GM21515 (cell line): ENCODE measurements at regions not wholly inside any gene's neighbourhood (a gene's known extent, or its start where the extent isn't known, plus 50 kb on each side); places are given as distances from the start of the nearest gene placed in this dataset.
A peak's percentile ranks its signal among the peaks of the same experiment; 100 is the strongest.
"Not testable (repeated sequence)": the region's sequence is repeated elsewhere in the genome, so short reads cannot be mapped to it uniquely, and the experiment has no call there.

Source experiments
- ATAC-seq: cut with Tn5 transposase; IDR thresholded peaks from one replicate; pipeline ENCODE4 v1.9.1; 2021; ENCODE audit not compliant: unreplicated experiment

- ATAC-seq: not testable (repeated sequence)
Measured at GRCh38 chr5:112026879-112027278, 269.9 kb upstream of the NREP start.

- peak; percentile 70 for ATAC-seq
Measured at GRCh38 chr5:112025757-112026156, 268.8 kb upstream of the NREP start.

- ATAC-seq: no peak
Measured at GRCh38 chr5:112024769-112025168, 267.8 kb upstream of the NREP start.

GRCh38 chr5:112024221-112024620 lies 267.2 kb upstream of the NREP start:
- no peak for ATAC-seq

- ATAC-seq: no peak
Measured at GRCh38 chr5:112023766-112024165, 266.8 kb upstream of the NREP start.

GRCh38 chr5:112018846-112019245 lies 261.9 kb upstream of the NREP start:
- no peak for ATAC-seq

DNA sequence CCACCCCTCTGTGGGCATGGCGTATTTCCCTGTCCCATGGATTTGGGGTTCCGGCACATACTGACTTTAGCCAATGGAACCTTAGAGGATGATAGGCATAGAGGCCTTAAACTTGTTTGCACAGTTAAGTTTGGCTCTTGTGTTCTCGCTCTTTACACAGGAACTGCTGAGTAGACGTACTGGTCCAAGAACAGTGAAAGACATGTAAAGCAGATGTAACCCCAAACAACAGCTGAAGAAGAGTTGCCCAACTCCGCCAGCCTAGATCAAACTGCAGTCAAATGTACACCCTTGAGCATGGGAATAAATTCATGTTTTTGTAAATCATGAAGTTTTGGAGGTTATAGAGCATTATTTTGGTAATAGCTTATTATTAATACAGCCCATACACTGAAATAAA lies 260.0 kb upstream of the NREP start:
- ATAC-seq: no peak

DNA sequence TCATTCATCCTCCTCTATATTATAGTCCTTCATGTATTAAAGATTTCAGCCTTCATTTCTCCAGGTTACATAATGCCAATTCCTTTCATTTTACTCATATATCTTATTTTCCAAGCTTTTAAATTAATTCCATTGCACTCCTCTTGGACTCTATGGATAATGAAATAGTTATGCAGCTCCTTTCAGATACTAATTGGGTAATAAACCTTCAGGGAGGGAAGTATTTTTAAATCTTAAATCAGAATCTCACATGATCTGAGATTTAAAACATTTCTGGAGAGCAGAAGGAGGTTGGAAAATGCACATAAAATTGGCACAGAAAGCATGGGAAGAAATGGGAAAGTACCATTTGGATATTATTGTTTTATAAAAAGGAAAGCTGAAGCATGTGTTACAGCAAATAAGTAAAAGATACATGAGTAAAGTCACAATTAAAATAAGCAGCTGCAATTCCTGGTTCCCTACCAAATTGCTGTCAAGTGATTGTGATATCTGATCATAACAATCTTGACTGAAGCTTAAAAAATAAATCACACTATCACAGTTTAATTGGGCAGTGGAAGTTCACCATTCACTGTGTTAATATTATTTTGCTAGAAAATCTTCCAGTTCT lies 257.9 kb upstream of the NREP start:
- no peak for ATAC-seq

DNA sequence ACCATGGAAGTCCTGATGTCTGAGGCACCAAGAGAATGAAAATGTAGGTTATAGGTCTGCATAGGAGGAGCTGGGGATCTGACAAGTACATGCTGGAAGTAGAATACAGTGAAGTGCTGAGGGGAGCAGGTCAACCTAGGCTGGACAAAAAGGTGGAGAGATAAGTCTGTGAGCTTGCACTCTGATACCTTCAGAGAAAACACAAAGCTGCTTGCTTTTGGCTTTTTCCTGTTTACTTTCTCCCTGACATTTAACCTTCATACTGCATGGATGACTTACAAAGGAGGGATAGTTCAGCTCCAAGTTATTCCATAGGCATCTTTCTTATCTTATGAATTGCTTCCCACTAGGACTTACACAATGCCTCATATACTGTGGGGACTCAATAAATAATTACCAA lies 256.7 kb upstream of the NREP start:
- no peak for ATAC-seq

- ATAC-seq: no peak
Measured at GRCh38 chr5:112012104-112012503, 255.1 kb upstream of the NREP start.

DNA sequence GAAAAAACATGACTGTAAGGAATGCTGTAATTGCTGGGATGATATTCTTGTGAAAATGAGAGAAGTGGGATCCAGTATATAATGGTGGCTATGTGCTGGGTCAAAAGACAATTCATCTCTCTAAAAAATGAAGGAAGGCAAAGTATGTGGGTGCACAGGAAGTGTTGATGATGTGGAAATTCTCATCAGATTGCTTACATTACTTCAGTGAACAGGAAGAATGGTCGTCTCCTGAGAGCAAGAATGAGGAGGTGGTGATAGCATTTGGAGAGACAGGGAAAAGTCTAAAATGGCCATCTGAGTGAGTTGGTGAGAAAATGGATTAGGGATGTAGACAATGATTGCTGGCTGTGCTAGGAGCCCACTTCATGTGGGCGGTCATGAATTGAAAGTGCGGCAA lies 253.5 kb upstream of the NREP start:
- ATAC-seq: no peak

- no peak for ATAC-seq
Measured at GRCh38 chr5:112006721-112007120, 249.7 kb upstream of the NREP start.

DNA sequence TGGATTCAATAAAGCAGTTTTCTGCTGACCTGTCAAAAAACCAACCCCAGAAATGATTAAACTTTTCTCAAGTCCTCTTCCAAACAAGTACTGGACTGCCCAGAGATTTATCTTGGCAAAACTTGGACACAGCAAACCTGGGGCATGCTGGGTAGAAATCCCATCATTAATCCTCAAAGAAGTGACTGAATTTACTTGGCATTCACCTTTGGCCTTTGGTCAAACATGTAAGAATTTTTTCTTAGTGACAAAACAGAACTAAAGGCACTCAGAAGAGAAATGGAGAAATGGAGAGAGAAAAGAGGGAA lies 248.6 kb upstream of the NREP start:
- ATAC-seq: no peak

DNA sequence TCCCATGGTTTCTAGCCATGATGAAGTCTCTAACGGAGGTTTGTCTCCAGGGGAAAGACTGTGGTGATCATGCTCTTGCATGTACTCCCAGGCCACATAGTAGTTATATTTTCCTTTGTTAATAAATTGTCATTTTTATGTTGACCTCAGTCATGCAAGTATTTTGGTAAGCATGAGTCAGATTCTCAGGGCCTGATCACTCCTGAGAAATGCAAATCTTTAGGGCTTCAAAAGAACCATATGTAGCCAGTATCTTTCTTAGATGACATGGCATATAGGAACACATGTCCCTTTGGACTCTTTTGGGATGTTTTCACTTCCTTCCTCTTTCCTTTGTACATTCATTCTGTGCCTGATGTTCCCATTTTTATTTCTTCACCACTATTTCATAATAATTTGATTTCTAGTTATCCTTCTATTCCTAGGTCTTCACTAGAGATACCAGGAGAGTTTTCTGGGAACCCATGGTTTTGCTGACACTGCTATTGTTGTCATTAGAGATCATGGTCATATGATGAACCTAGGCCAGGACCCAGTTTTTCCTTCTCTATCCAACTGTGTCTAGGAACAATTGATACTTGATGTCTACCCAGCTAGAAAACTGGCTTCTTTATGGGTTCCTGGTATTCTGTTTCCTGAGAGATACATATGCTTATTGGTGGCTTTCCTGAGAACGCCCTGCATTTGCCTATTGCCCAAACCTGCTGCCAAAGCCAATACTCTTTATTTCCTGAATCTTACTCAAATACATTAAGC lies 248.1 kb upstream of the NREP start:
- peak; percentile 79 for ATAC-seq

DNA sequence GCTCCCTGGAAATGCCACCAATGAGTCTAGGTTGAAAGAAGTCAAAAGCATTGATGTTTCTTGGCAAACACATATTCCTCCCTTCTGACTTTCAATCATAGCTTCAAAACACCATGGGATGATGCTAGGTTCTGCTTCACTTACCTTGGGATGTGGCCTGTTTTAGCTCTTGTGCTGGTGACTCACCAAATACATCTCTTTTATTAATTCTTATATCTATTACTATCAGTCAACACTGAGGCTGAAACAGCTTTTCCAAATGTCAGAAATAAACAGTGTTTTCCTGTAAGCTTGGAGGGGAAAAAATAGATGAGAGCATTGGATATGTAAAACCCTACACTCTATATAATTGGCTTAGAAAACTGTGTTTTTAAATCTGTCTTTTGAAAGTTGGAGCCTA lies 245.4 kb upstream of the NREP start:
- ATAC-seq: no peak

DNA sequence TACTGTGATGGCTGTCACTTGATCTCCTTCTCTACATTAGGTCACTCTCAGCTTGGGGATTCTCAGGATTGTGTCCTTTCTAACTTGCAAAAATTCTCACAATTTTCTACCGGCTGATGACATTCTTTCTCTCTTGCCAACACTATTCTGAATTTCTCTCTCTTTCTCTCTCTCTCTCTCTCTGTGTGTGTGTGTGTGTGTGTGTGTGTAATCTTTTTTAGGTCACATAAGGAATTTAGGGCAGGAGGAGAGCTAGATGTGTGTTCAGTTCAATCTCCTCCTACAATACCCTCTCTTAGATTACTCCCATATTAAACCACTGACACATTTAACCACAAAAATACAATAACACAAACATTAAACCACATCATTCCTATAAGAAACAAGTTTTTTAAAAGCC lies 242.3 kb upstream of the NREP start:
- no peak for ATAC-seq

DNA sequence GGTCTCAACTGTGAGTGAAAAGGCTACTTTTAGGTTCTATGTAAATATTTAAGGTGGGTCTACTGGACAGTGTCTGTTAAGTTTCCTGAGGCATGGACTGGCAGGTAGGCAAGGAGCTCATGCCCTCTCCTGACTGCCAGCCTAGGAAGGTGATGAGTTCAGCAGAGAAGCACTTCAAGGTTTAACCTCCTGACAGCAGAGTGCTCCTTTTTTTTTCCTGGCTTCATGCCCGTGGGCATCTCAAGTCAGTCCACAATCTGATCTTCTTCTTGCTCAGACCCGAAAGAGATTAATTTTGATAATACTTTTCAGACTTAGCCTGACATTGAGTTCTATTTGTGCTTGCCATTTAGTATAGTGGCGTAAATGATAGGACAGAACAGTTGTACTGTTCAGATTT lies 241.9 kb upstream of the NREP start:
- ATAC-seq: no peak

DNA sequence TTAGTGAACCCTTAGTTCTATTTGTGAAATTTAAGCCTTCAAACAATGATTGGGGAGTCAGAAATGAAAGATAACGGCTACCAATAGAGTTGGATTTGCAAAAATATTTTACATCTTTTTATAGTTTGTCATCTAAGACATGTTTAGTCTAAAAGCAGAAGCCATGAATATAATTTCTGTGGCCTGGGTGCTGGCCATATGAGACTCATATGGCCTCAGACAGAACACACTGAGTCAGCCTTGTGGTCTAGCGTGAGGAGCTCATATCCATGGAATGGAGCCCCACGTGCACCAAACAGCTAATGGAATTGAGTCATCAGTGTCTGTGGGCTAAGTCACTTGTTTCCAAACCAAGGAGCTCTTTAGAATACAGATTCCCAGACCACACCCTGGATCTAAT lies 240.7 kb upstream of the NREP start:
- ATAC-seq: no peak

- no peak for ATAC-seq
Measured at GRCh38 chr5:111997308-111997707, 240.3 kb upstream of the NREP start.

GRCh38 chr5:111996574-111996973 lies 239.6 kb upstream of the NREP start:
- no peak for ATAC-seq

DNA sequence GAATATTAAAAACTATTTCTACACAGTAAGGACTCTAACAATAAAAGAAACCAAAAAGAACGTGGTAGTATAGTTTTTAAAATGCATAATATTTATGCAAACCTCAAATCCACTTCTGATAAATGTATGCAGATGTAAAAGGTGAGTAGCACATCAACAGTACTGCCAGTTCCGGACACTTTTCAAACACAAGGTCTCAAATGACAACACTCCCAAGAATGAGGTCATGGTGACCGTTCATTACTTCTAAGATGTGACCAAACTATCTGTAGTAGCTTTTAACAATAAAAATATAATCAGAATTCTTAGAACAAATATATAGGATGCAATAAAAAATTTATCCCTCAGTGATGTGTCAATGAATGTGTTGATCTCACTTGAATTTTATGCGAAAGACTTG lies 238.7 kb upstream of the NREP start:
- ATAC-seq: no peak

DNA sequence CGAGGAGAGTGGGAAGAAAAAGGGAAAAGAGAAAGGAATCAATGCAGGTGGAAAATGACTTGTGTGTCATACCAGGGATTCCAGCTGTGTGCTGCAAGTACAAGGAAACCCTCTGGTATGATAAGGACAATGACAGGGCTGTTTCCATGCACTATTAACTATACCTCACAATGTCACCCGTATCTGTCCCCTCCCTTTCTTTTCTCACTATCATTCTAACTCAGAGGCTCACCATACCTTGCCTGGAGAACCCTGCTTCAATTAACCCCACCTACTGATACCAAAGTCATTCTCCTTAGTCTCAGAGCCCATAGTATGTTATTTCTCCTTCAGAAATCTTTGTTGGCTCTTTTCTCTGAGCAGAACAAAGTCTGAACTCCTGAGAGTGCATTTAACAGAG lies 236.2 kb upstream of the NREP start:
- ATAC-seq: peak; percentile 56

DNA sequence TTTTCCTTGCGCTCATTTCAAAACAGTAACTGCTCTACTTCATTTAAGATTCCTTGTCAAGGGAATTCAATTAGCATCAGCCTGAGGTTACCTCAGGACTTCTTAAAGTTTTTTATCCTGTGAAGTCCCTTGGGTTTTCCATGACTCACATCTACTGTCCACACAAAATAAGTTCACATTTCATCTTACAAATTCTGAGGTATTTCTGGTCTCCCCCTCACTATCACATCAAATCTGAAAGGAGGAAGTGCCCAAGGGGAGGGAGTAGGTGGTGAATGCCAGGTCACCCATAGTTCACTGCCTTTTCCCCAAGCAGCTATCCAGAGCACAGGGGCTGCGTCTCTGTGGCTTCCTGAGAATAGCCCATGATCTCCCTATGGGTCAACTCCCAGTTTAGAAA lies 227.1 kb upstream of the NREP start:
- ATAC-seq: no peak
